Sigmoid colon (tissue), 4 donors: ENCODE measurements at regions not wholly inside any gene's neighbourhood (a gene's known extent, or its start where the extent isn't known, plus 50 kb on each side); places are given as distances from the start of the nearest gene placed in this dataset.

Source experiments
- CTCF ChIP-seq, 4 experiments: fragments of 450-650 bp in 3 of 4; fragments of 200-600 bp in 1 of 4; IDR thresholded peaks; one replicate each; pipeline ENCODE4 v1.5.1; 2016 to 2019; ENCODE audit warnings: antibody characterized with exemption in 4 of 4, mild to moderate bottlenecking in 3 of 4, moderate library complexity in 2 of 4
- EP300 ChIP-seq, 4 donors: sonication (generic); formaldehyde crosslinking; IDR thresholded peaks; one replicate each; pipeline ENCODE4 v1.6.1; 2017; ENCODE audit warnings: antibody characterized with exemption in 4 of 4
- POLR2AphosphoS5 ChIP-seq, 4 donors: sonication (generic); formaldehyde crosslinking; IDR thresholded peaks; one replicate each; pipeline ENCODE4 v1.6.1; 2017; ENCODE audit warnings: antibody characterized with exemption in 4 of 4

- TF ChIP-seq CTCF (IDR thresholded peaks at IDR 0.05), result no peak
- no peak for TF ChIP-seq POLR2AphosphoS5 (IDR thresholded peaks at IDR 0.05)
- no peak for TF ChIP-seq EP300 (IDR thresholded peaks at IDR 0.05)
Observed at GRCh38 chr18:25827228-25827627, 263.2 kb downstream of the SS18 start.
